COR-L47 (cell line): ENCODE measurements at regions not wholly inside any gene's neighbourhood (a gene's known extent, or its start where the extent isn't known, plus 50 kb on each side); places are given as distances from the start of the nearest gene placed in this dataset.

Source experiments
- DNase-seq: peaks from one replicate; lab custom pipeline; 2025; lab: John Stamatoyannopoulos, UW

DNA sequence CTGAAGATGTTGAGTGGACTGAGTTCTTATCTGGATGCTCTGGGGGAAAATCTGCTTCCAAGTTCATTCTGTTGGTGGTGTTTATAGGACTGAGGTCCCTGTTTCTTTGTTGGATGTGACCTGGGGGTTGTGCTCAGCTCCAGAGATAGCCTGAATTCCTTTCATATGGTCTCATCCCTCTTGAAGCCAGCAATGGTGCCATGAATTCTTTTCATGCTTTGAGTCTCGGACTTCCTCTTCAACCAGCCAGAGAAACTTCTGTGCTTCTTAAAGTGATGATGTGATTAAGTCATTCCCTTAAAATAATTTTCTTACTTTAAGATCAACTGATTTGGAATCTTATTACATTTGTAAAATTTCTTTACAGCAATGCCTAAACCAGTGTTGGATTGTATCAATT lies 233.8 kb upstream of the UGT8 start:
- DNase-seq: no peak

DNA sequence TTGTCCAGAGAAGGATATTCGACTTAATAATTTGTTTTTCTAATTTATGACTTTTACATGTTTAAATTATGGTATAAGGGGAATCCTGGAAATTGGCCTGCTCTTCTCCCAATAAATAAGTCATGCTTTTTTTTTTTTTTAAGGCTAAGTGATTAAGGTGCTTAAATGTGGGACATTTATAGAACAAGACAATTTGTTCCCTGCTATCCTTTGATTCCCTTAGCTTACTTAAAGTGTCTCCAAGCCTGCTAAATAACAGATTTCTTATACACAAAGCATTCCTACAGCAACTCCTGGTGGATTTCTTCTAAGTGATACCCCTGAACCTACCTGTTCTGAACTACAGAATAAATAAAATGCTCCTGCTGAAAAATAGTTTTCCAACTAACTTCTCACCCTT lies 233.0 kb upstream of the UGT8 start:
- DNase-seq: no peak

DNA sequence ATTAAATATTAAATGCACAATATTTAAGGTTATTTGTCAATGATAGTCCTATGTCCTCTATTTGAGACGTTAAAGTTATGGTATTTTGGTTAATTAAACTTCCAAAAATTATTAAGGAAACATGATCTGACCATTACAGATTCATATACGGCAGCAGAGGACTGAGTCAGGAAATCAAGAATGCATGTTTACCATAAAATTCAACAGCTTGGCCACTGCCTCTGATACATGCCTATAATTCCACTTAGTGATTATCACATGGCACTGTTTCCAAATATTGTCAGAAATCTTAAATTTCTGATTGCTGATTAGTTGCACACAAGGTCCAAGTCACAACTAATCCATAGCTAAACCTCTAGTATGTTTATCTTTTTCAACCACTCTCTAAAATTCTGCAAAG lies 232.2 kb upstream of the UGT8 start:
- DNase-seq: no peak

DNA sequence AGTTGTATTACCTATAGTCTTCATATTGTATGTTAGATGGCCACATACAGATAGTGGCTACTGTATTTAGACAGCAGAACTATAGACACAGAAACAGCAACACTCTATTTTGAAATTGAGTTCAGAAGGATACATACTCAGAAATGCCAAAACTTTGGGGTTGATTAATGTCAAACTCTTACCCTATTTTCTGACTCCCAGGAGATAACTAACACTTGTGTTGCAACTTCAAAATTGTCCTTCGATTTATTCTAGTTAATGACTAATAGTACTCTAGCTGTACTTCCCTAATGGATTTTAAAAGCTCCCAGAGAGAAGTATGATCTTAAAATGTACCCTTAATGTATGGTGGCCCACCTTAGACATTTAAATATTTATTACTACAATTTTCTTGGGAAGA lies 229.9 kb upstream of the UGT8 start:
- no peak for DNase-seq

DNA sequence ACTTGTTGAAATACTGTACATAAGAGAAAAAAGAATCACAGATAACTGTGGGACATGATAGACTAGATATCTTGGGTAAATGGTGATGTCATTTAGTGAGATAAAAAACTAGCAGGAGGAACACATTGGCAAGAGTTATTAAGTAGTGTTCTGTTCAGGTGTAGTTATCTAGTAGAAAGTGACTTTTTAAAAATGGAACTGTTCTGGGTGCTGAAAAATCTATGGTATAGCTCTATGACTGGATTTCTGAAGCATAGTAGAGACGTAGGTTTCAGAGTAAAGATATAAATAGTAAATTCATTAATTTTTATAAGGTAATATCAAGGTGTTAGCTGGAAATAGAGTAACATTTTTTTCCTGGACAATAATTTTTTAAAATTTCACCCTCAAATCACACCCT lies 225.1 kb upstream of the UGT8 start:
- DNase-seq: no peak

DNA sequence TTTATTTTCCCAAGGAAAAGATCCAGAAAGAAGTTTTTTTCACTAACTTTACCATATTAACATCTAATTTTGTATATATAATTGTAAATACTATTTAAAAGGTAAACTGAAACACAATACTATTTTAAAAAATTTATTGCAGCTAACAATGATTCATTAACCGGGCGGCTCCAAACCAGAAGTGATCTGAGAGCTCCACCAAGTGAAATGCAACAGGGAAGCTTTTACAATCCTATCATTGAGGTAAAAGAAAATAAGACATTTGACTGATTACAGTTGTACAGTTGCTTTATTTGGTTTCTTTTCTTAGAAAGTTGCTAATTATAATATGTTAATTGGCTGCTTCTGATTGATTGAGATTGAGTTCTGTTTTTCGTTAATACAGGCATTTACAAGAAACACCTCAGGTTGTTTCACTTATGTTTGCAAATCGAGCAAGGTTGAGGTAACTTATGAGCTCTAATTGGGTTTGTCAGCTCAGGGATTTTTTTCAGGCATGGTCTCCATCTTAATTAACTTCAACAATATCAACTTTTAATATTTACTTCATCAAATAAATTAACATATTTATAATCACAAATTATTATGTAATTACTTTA lies 220.2 kb upstream of the UGT8 start:
- no peak for DNase-seq

DNA sequence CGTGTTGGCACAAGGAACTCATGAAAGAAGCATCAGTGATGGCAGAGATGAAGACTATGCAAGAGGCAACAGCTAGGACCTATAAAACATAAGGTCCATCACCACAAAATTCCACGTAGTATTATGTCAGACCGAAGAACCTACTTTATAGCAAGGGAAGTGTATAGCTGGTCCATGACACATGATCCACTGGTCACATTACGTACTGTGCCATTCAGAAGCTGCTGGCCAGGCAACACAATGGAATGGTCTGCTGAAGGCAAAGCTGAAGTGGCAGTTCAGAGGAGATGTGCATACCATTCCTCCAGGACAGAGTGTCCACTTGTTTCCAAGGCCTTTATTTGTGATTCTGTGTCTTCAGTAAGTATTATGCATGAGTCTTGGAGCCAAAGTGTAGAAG lies 215.5 kb upstream of the UGT8 start:
- no peak for DNase-seq

DNA sequence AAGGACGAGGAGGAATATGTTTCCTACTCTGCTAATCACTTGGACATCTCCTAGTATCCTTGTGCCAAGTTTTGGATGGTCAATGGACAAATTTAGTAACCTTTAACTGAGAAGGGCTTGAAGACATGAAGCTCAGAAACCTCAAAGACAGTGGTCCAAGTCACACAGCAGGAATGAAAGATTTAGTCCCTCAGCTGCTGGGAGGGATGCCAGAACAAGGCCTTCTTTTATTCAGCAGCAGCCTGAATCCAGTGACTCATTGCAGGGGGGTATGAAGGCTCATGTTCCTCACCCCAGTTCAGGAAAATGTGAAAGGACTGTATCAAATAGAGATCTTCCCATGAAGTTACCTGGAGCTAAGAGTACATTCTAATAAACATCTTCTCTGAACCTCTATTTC lies 214.9 kb upstream of the UGT8 start:
- DNase-seq: no peak

DNA sequence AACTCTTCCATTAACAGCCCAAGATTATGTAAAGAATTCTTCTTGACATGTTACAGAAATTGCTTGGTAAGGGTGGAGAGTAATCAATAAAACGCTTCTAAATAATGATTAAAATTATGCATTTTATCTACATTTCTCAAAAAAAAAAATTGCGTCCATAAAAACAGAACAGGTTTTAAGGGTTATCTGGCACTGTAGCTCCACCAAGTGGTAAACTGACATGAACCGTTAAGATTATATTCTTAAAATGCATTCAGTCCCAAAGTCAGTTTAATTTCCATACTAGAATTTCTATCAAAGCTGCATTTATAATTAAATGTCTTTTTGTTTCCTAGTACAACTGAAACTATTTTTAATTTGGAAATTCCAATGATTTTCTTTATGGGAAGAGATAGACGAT lies 214.0 kb upstream of the UGT8 start:
- DNase-seq: peak; percentile 45

DNA sequence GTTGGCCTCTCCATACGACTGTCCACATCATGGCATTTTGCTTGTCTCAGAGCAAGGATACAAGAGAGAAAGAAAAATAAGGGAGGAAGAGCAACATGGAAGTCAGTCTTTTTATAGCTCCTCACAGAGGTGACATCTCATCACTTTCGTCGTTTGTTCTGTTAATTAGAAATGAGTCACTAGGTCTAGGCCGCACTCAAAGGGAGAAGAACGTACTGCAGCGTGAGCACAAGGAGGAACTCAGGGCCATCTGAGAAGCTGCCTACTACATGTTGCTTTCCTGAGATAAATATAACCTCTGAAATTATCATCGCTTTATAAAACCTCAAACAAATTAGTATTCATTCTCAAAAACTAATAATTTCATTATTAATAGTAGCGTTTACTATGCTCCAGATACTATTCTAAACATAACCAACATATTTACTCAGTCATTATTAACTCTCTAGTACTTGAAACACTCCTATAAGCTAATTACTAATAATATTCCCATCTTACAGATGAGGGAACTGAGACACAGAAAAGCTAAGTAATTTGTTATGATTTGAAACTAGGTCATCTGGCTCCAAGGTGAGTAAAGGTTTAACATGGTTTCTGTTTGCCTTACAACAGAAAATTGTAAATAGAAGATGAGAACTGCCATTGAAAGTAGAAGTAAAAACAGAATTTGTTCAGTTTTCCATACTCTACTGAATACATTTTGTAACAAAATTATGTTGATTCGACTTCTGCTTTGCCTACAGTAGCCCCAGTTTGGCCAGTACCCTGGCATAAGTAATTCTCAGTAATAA lies 213.2 kb upstream of the UGT8 start:
- no peak for DNase-seq

DNA sequence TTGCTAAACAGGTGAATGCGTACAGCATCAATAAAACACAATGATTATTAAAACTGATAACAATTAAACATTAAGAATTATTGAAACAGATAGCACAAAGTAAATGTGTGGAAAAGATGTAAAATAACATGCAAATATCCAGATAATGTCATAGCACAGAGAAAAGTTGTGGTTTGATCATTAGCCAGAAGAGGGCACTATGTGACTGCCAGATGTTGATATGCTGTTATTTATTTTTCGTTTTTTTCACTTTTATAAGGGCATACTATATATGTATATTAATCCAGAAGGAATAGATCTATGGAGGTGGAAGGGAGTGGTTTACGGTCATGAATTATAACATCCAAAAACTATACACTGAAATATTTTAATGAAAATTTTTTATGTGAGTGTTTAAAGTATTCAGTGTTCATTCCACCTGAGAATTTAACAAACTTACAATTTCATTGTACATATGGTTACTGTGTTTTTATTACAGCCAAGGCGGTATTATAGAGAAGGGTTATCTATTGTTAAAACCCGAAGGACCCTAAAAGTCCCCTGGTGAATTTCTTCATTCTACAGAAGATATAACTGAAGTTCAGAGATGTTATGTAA lies 211.9 kb upstream of the UGT8 start:
- peak; percentile 14 for DNase-seq

DNA sequence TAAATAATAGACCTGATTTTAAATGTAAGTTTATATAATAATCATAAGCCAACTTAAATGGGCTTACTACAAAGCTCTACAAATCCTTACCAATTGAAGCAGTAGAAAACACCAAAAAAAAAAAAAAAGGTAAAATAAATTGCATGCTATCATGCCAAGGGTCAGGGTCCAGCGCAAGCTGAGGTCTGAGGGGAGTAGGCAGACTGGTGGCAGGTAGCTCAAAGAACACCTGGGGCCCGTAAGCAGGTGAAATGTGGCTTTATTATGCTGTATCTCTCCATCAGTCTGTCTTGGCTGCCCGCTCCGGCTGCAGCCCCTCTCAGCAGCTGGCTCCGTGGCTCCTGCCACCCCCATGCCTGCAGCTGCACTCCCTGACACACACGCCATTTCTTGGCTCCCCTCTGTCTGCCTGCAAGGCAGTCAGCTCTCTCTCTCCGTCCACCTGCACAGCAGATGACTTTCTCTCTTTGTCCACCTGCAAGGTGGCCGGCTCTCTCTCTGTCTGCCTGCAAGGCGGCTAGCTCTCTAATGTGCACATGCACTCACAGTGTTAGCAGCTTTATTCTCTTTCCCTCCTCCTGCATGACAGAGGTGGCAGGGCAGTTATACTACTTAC lies 209.4 kb upstream of the UGT8 start:
- peak; percentile 61 for DNase-seq

DNA sequence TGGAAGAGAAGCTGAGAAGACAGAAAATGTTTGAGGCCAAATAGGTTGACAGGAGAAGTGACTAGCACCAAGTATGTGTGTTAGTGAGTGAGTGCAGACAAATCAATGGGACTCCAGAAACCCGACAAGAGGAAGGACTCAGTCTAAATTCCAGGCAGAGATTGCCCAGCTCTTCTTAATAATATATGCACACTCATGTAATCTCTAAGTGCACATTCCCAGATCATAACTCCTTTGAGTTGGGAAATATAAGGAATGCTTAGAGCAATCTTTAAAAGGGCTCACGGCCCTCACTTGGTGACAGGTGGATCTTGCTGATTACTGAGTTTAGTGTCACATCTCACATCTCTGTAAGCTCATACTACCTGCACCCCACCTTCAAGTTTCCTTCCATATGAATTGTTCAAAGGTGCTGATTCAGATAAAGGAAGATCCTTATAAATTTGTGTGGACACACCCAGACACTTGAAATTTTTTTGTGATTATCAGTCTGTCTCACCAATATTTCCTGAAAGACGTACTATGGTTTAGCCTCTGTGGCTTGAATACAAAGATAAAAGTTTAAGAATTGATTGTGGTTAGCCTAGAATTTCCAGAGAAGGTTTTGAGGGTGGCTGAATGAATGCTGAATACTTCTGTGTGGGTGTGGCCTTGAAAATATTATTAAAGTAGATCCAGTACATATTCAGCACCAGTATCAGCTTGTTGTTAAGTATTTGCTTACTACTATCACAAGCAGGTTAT lies 205.1 kb upstream of the UGT8 start:
- DNase-seq: no peak

DNA sequence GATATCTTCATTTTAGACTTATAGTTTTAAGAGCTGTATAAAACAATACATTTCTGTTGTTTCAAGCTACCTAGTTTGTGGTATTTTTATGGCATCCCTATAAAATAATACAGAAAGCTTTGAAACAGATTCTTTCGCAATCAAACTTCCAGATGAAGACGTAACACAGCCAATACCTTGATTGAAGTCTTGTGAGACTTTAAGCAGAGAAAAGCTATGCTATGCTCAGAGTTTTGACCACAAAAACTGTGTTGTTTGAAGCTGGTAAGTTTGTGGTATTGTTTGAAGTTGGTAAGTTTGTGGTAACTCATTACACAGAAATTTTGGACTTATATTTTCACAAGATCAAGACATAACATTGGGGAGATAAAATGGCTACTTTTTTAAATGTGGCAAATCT lies 201.8 kb upstream of the UGT8 start:
- DNase-seq: no peak

DNA sequence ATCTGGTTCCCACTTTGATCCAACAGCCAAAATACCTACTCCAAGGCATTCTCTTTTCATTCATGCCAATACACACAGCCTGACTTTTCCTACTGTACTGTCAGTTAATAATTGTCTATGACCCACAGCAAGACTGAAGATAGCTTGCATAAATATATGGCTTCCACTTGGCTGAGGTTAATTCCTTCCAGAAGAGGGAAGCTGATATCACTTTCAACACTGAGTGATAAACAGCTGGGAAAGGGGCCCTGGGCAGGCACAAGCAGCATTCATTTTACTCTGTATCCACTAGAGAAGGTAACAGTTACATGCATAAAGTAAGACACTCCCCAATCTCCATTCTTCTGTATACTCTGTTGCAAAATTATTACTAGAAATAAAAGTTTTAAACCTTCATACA lies 200.2 kb upstream of the UGT8 start:
- DNase-seq: no peak

DNA sequence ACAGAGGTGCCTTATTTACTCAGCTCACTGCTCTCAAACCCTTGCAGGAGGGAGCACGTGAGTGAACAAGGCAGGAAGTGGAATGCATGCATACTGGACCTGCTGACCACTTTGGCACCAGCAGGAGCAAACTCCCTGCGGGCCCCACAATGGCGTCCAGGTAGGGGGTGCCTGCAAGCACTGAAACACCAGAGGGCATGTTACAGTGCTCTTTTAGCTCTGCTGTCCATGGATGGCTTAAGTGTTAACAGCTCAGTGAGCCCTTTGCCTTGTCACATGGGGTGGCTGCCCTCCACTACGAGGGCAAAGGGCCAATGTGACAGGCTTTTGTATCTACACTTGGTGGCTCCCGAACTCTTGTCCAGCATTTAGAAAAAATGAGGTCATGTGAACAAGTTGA lies 199.5 kb upstream of the UGT8 start:
- no peak for DNase-seq

DNA sequence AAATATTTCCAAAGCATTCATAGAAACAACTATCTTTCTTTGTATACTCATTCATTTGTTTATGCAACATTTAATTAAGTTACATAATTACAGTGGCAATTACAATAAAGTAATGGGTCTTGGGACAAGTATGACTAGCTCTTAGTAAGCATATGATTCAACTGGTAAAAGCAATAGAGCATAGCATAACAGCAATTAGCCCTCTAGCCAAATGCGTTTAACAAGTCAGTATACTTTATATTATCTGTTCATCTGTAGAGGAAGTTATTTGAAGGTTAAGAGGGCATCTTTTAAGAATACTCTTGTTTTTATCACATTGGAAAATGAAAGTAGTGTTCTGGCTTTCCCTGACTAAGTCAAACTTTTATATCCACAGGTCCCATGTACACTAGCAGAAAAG lies 198.1 kb upstream of the UGT8 start:
- no peak for DNase-seq

DNA sequence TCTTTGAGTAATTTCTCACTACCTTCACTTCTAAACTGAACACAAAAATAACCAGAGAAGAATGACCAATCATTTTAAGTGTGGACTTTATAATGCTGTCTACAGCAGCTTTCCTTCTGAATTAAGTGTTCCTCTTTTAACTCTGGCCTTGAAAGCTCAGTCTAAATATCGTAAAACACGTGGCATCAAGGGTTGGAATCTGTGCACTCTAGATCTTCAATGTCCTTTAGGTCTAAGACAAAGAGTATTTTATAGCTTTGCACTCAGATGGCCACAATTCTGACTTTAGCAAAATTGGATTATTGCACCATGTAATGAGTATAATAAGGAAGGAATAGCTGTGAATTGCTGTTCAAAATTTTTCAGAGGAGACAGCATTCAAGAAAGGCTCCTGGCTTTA lies 197.1 kb upstream of the UGT8 start:
- no peak for DNase-seq

DNA sequence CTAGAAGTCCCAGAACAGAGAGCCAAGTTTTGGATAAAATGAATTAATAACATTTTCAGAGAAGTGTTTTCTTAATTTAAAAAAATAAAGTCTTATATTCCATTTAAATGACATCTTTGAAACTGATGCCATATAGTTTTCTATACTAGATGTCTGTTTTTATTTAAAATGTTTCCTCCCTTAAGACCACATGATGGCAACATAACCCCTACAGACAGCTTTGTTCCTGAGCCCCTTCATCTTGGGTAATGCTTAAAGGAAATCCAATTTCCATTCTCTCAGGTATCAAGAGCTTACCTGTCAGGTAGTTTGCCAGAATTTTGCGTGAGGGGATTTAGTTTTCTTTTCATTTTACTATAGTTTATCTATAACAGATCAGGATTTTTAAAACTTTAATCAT lies 181.4 kb upstream of the UGT8 start:
- DNase-seq: peak; percentile 52

DNA sequence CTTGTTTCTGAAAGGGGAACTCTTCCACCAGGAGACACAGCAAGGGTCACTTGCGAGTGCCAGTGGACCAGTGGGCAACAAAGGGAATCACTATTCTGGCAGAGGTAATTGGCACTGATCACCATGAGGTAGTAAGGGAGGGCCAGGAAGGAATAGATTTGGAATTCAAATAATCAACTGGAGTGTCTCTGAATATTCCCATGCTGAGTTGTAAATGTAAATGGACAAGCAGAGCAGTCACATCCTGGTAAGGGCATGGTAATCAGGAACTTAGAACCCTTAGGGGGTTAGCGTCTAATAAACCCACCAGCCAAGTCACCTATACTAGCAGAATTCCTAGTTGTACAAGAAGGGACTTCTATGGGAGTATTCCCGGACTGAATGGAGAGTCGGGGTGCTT lies 178.5 kb upstream of the UGT8 start:
- no peak for DNase-seq

DNA sequence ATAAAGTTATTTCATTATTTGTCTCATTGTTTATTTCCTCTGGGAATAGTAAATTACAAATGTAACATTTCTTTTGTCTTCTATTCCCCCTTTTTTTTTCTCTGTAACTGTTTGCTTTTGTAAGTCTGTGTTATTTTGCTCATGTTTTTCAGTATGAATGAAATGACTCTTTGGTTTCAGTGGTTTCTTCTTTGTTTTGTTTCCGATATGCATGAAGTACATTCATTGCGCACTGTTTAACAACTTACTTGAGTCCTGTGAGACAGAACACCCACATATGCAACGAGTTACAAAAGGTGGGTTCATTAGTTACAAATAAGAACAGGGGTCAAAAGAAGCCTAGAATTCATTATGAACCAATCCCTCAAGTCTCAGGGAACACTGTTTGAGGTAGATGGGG lies 175.0 kb upstream of the UGT8 start:
- DNase-seq: no peak

DNA sequence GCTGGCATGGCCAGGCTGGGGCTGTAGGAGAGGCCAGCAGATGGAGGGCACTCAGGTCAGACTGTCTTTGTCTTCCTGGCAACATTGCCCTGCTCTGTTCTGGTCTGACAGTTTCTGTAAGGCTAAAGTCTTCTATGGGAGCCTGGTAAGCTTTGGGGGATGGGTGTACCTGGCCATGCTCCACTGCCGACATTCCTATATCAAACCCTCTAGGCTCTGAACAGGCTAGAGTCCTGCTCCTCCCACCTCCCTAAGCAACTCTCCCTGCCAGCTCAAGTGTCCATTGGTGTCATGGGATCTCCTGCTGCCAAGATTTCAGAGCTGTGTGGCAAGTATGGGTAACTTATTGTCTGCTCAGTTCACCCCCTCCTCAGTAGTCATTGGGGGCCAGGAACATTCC lies 163.5 kb upstream of the UGT8 start:
- DNase-seq: no peak

DNA sequence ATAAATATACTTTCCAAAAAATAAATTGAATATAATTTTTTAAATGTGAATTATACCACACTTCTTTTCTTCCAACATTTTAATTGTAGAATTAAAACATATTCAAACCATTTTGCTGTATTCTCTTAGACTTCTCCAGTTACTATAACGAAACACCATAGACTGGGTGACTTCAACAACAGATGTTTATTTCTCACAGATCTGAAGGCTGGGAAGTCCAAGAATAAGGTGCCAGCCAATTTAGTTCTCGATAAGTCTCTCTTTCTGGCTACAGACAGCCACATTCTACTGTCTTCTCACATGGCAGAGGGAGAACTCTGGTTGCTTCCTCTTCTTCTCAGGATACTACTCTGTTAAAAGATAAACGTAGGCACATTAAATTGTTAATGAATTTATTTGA lies 155.8 kb upstream of the UGT8 start:
- no peak for DNase-seq
